OCI-LY7 (cell line): ENCODE measurements at regions not wholly inside any gene's neighbourhood (a gene's known extent, or its start where the extent isn't known, plus 50 kb on each side); places are given as distances from the start of the nearest gene placed in this dataset.

ENCODE experiments used
- CTCF ChIP-seq: fragments of 200-600 bp; sonication (generic); conservative IDR thresholded peaks from 2 replicates; pipeline ENCODE4 v1.5.1; 2014; ENCODE audit warnings: mild to moderate bottlenecking, antibody characterized with exemption, low read length, moderate library complexity, mixed read lengths
- EZH2phosphoT487 ChIP-seq: fragments of 200-600 bp; sonication (generic); IDR thresholded peaks from 2 replicates; pipeline ENCODE4 v1.6.1; 2018; ENCODE audit warnings: low read depth, borderline replicate concordance, mild to moderate bottlenecking, mixed run types, antibody characterized with exemption, low read length, moderate library complexity, mixed read lengths

GRCh38 chr9:80790764-80791163 is 898.6 kb downstream of the TLE1 start:
- no peak for TF ChIP-seq CTCF
- TF ChIP-seq EZH2phosphoT487, result no peak
